ENCODE measurements at regions not wholly inside any gene's neighbourhood (a gene's known extent, or its start where the extent isn't known, plus 50 kb on each side); places are given as distances from the start of the nearest gene placed in this dataset.

- TF ChIP-seq CTCF (optimal IDR thresholded peaks at IDR 0.05 in 1 of 3, IDR thresholded peaks at IDR 0.05 in 1 of 3, conservative IDR thresholded peaks at IDR 0.05 in 1 of 3; ENCODE audit: extremely low read depth in 1 of 3, insufficient read depth in 2 of 3, low read length in 3 of 3) (no peak), EZH2 (IDR thresholded peaks at IDR 0.05; ENCODE audit: low read length) (no peak)
- no peak for FAIRE-seq
These were observed 103.8 kb upstream of the MED13L start for GRCh38 chr12:116381240-116381743.

GRCh38 chr12:116381744-116382685 is 104.5 kb upstream of the MED13L start:
- Histone ChIP-seq H3K27ac (ENCODE audit: control insufficient read depth, insufficient read depth, low read length) (no peak overlapping the region), H3K36me3 (ENCODE audit: control insufficient read depth in 2 of 2, extremely low read depth in 1 of 2, insufficient read depth in 2 of 2, low read length in 2 of 2) (no peaks in the 10 kb centered on the region), H3K9me1 (ENCODE audit: control insufficient read depth, extremely low read depth, insufficient read depth, low read length) (no peaks in the 10 kb centered on the region), H3K4me3 (ENCODE audit: control insufficient read depth in 2 of 3, extremely low read depth in 1 of 3, insufficient read depth in 2 of 3, low read depth in 1 of 3, low read length in 3 of 3) (no peak overlapping the region), H3K9me3 (ENCODE audit: control insufficient read depth, low read depth, low read length) (no peaks in the 10 kb centered on the region), H3K79me2 (ENCODE audit: control insufficient read depth, insufficient read depth, low read length) (no peaks in the 10 kb centered on the region), H2AFZ (ENCODE audit: control insufficient read depth, low read length) (no peak overlapping the region), H3K27me3 (ENCODE audit: control insufficient read depth, extremely low read depth, insufficient read depth, low read length) (no peaks in the 10 kb centered on the region), H3K9ac (ENCODE audit: control insufficient read depth, extremely low read depth, insufficient read depth, low read length) (no peak overlapping the region), H3K4me1 (ENCODE audit: control insufficient read depth, extremely low read depth, insufficient read depth, low read length) (peaks cover 13% of the 10 kb centered on the region), H4K20me1 (ENCODE audit: control insufficient read depth, extremely low read depth, insufficient read depth, low read length) (no peaks in the 10 kb centered on the region), H3K4me2 (ENCODE audit: control insufficient read depth, extremely low read depth, insufficient read depth, low read depth, low read length) (no peak overlapping the region)
- DNase-seq (ENCODE audit: low read depth, low spot score) (no peak), FAIRE-seq (no peak)
- TF ChIP-seq CTCF (optimal IDR thresholded peaks at IDR 0.05 in 1 of 3, IDR thresholded peaks at IDR 0.05 in 1 of 3, conservative IDR thresholded peaks at IDR 0.05 in 1 of 3; ENCODE audit: extremely low read depth in 1 of 3, insufficient read depth in 2 of 3, low read length in 3 of 3) (no peak), EZH2 (IDR thresholded peaks at IDR 0.05; ENCODE audit: low read length) (no peak)
- dilution Hi-C loops (cut with MboI; ENCODE audit: extremely low pct_ligation_motif_present, low sequenced_read_pairs) = no loop called here

More at GRCh38 chr12:116381240-116381743, 103.8 kb upstream of the MED13L start:
- no peak overlapping the region for H3K27ac ChIP-seq (ENCODE audit: control insufficient read depth, insufficient read depth, low read length)
- no peaks in the 10 kb centered on the region for H4K20me1 ChIP-seq (ENCODE audit: control insufficient read depth, extremely low read depth, insufficient read depth, low read length)
- H2AFZ ChIP-seq (ENCODE audit: control insufficient read depth, low read length) = no peak overlapping the region
- no peak for DNase-seq (ENCODE audit: low read depth, low spot score)
- H3K4me3 ChIP-seq (ENCODE audit: control insufficient read depth in 2 of 3, extremely low read depth in 1 of 3, insufficient read depth in 2 of 3, low read depth in 1 of 3, low read length in 3 of 3) = no peak overlapping the region
- no peaks in the 10 kb centered on the region for H3K9me1 ChIP-seq (ENCODE audit: control insufficient read depth, extremely low read depth, insufficient read depth, low read length)
- no peak overlapping the region for H3K9ac ChIP-seq (ENCODE audit: control insufficient read depth, extremely low read depth, insufficient read depth, low read length)
- no peaks in the 10 kb centered on the region for H3K36me3 ChIP-seq (ENCODE audit: control insufficient read depth in 2 of 2, extremely low read depth in 1 of 2, insufficient read depth in 2 of 2, low read length in 2 of 2)
- no peak overlapping the region for H3K4me2 ChIP-seq (ENCODE audit: control insufficient read depth, extremely low read depth, insufficient read depth, low read depth, low read length)
- no peaks in the 10 kb centered on the region for H3K9me3 ChIP-seq (ENCODE audit: control insufficient read depth, low read depth, low read length)
- no peaks in the 10 kb centered on the region for H3K79me2 ChIP-seq (ENCODE audit: control insufficient read depth, insufficient read depth, low read length)
- dilution Hi-C loops (cut with MboI; ENCODE audit: extremely low pct_ligation_motif_present, low sequenced_read_pairs) = no loop called here
- peaks cover 13% of the 10 kb centered on the region for H3K4me1 ChIP-seq (ENCODE audit: control insufficient read depth, extremely low read depth, insufficient read depth, low read length)
- H3K27me3 ChIP-seq (ENCODE audit: control insufficient read depth, extremely low read depth, insufficient read depth, low read length) = no peaks in the 10 kb centered on the region
